GM12875 (cell line): ENCODE measurements at regions not wholly inside any gene's neighbourhood (a gene's known extent, or its start where the extent isn't known, plus 50 kb on each side); places are given as distances from the start of the nearest gene placed in this dataset.

ENCODE experiments used
- H3K4me3 ChIP-seq: one replicate; pipeline ENCODE4 v1.5.1; 2011; ENCODE audit warnings: low read depth, low read length, control low read depth
- CTCF ChIP-seq: IDR thresholded peaks from 2 replicates; pipeline ENCODE4 v1.5.1; 2011; ENCODE audit warnings: low read depth, mild to moderate bottlenecking, control low read depth, inconsistent platforms, low read length, moderate library complexity, borderline replicate concordance; ENCODE audit not compliant: insufficient read depth

GRCh38 chr12:114237230-114237629 lies 168.7 kb downstream of the TBX5 start:
- no peak overlapping the region for H3K4me3 ChIP-seq
- no peak for TF ChIP-seq CTCF

GRCh38 chr12:114232187-114232586 lies 173.8 kb downstream of the TBX5 start:
- no peak overlapping the region for H3K4me3 ChIP-seq
- no peak for TF ChIP-seq CTCF

- TF ChIP-seq CTCF: no peak
These were observed 176.8 kb downstream of the TBX5 start for GRCh38 chr12:114229150-114229549.

DNA sequence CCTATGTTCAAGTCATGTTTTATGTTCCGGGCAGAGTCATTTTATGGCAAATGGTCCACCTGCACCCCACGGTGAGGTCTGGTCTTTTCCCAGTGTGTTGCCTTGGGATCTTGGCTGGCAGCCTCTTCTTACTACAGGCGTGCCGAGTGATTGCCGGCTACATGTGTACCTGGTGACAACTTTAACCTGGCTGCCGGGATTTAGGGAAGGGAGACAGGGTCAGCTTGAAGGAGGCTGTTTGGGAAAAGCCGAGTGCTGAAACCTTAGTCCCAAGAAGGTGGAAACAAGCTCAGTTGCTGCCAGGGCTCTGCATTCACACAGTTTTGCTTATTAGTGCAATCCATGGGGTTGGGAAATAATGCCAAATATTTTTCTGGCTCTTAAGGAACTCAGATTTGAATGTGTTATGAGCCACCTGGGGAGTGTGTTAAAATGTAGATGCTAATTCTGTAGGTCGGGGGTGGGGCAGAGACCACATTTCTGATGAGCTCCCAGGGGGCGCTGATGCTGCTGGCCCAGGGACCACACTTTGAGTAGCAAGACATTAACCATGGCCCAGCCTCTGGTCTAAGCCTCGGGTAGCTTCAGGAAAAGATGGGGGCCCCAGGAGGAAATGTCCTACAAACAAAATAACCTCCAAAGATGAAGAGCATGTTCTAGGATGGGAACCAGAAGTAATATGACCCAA lies 179.6 kb downstream of the TBX5 start:
- H3K4me3 ChIP-seq: no peak overlapping the region
- TF ChIP-seq CTCF: no peak

More at GRCh38 chr12:114229150-114229549, 176.8 kb downstream of the TBX5 start:
- no peak overlapping the region for H3K4me3 ChIP-seq

- TF ChIP-seq CTCF: no peak
- no peak overlapping the region for H3K4me3 ChIP-seq
These were observed 183.8 kb downstream of the TBX5 start for GRCh38 chr12:114221957-114222630.

DNA sequence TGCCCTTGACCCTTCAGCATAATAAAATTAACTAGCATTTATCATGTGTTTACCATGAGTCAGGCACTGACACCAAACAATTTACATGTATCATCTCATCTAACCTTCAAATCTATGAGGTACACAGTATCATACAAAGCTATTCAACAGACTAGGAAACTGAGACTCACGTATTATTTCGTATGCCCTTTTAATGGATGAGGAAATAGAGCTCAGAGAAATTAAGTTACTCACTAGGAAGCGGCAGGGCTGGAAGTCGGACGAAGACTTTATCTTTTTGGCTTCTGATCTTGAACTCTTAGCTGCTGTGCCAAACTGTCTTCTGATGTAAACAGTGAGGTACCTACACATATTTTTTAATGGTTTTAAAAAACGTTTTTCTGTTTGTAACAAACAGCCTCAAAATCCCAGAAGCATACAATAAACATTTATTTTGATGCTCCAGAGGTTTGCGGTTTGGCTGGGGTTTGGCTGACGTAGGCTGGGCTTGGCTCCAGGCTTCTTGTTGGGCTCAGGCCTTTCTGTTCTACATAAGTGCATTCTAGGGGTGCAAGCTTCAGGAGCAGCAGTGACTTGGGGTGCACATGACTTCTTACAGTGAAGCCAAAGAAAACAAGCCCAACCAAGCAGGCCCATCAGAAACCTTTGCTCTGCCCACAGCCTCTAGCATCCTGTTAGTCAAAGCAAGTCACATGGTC lies 184.7 kb downstream of the TBX5 start:
- no peak overlapping the region for H3K4me3 ChIP-seq
- TF ChIP-seq CTCF: no peak

DNA sequence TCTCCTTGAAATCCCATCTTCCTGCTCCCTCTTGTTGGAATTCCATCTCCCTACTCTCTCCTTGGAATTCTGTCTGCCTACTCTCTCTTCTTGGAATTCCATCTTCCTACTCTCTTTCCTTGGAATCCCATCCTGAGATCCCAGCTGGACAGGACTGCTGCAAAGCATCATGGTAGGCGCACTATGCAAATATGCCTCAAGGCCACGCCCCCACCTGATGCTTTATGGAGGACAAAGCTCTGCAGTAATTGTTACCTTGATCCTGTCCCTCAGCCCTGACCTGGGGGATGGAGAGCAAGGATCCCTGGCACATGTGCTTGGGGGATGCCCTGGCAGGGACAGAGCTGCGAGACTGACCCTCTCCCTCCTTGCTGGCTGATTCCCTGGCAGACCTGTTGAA lies 185.6 kb downstream of the TBX5 start:
- no peak overlapping the region for H3K4me3 ChIP-seq

More for the DNA sequence above, 185.6 kb downstream of the TBX5 start:
- TF ChIP-seq CTCF: no peak
